ENCODE measurements at regions not wholly inside any gene's neighbourhood (a gene's known extent, or its start where the extent isn't known, plus 50 kb on each side); places are given as distances from the start of the nearest gene placed in this dataset.

GRCh38 chr20:21004386-21005076 lies 101.6 kb downstream of the LINC00237 start:
- Histone ChIP-seq H4K20me1 (ENCODE audit: insufficient read depth) (no peaks in the 10 kb centered on the region), H3K27ac (ENCODE audit: low read length) (no peak overlapping the region), H3K79me2 (replicated peaks; ENCODE audit: insufficient read depth, low read length) (no peaks in the 10 kb centered on the region), H3K9me2 (ENCODE audit: insufficient read depth, low read length) (no peaks in the 10 kb centered on the region), H3K4me2 (ENCODE audit: low read length) (no peak overlapping the region), H3K9ac (ENCODE audit: low read length) (no peak overlapping the region), H3K27me3 (ENCODE audit: insufficient read depth, low read depth, low read length) (no peaks in the 10 kb centered on the region), H3K4me3 (ENCODE audit: low read length) (no peak overlapping the region), H2AFZ (ENCODE audit: low read depth, low read length) (no peak overlapping the region), H3F3A (ENCODE audit: insufficient read depth, low read length, poor library complexity, severe bottlenecking) (no peaks in the 10 kb centered on the region), H3K36me3 (ENCODE audit: insufficient read depth, low read length) (no peaks in the 10 kb centered on the region), H3K9me3 (ENCODE audit: low read length) (no peaks in the 10 kb centered on the region)
- TF ChIP-seq SMC3 (conservative IDR thresholded peaks at IDR 0.05; ENCODE audit: poor library complexity) (no peak), TAF1 (IDR thresholded peaks at IDR 0.05; ENCODE audit: low read depth) (no peak), POLR2AphosphoS5 (IDR thresholded peaks at IDR 0.05) (no peak), RAD21 (conservative IDR thresholded peaks at IDR 0.05) (no peak), MXI1 (conservative IDR thresholded peaks at IDR 0.05; ENCODE audit: poor library complexity, severe bottlenecking) (no peak), EP300 (conservative IDR thresholded peaks at IDR 0.05; ENCODE audit: poor library complexity, severe bottlenecking) (no peak), REST (IDR thresholded peaks at IDR 0.05; ENCODE audit: borderline replicate concordance) (no peak), EZH2 (IDR thresholded peaks at IDR 0.05; ENCODE audit: borderline replicate concordance, insufficient read depth, low read length, poor library complexity, severe bottlenecking) (no peak)
- TF ChIP-seq, protein P1, sequence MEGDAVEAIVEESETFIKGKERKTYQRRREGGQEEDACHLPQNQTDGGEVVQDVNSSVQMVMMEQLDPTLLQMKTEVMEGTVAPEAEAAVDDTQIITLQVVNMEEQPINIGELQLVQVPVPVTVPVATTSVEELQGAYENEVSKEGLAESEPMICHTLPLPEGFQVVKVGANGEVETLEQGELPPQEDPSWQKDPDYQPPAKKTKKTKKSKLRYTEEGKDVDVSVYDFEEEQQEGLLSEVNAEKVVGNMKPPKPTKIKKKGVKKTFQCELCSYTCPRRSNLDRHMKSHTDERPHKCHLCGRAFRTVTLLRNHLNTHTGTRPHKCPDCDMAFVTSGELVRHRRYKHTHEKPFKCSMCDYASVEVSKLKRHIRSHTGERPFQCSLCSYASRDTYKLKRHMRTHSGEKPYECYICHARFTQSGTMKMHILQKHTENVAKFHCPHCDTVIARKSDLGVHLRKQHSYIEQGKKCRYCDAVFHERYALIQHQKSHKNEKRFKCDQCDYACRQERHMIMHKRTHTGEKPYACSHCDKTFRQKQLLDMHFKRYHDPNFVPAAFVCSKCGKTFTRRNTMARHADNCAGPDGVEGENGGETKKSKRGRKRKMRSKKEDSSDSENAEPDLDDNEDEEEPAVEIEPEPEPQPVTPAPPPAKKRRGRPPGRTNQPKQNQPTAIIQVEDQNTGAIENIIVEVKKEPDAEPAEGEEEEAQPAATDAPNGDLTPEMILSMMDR (IDR thresholded peaks at IDR 0.05; ENCODE audit: poor library complexity, severe bottlenecking): no peak

GRCh38 chr20:21003902-21004301 lies 102.3 kb downstream of the LINC00237 start:
- Histone ChIP-seq H3K27me3 (ENCODE audit: insufficient read depth, low read depth, low read length) (no peaks in the 10 kb centered on the region), H3K9me2 (ENCODE audit: insufficient read depth, low read length) (no peaks in the 10 kb centered on the region), H3K4me3 (ENCODE audit: low read length) (no peak overlapping the region), H4K20me1 (ENCODE audit: insufficient read depth) (no peaks in the 10 kb centered on the region), H3K36me3 (ENCODE audit: insufficient read depth, low read length) (no peaks in the 10 kb centered on the region), H2AFZ (ENCODE audit: low read depth, low read length) (no peak overlapping the region), H3F3A (ENCODE audit: insufficient read depth, low read length, poor library complexity, severe bottlenecking) (no peaks in the 10 kb centered on the region), H3K27ac (ENCODE audit: low read length) (no peak overlapping the region), H3K9me3 (ENCODE audit: low read length) (no peaks in the 10 kb centered on the region), H3K79me2 (replicated peaks; ENCODE audit: insufficient read depth, low read length) (no peaks in the 10 kb centered on the region), H3K9ac (ENCODE audit: low read length) (no peak overlapping the region), H3K4me2 (ENCODE audit: low read length) (no peak overlapping the region)
- no peak for TF ChIP-seq EZH2 (IDR thresholded peaks at IDR 0.05; ENCODE audit: borderline replicate concordance, insufficient read depth, low read length, poor library complexity, severe bottlenecking)
